HG03520 (cell line): ENCODE measurements at regions not wholly inside any gene's neighbourhood (a gene's known extent, or its start where the extent isn't known, plus 50 kb on each side); places are given as distances from the start of the nearest gene placed in this dataset.
"Not testable (repeated sequence)": the region's sequence is repeated elsewhere in the genome, so short reads cannot be mapped to it uniquely, and the experiment has no call there.

Experiments used
- ATAC-seq: cut with Tn5 transposase; IDR thresholded peaks from one replicate; pipeline ENCODE4 v1.9.1; 2021; ENCODE audit warnings: mild to moderate bottlenecking, moderate library complexity; ENCODE audit not compliant: unreplicated experiment

GRCh38 chr16:64085296-64085695, 1036.6 kb downstream of the CDH11 start:
- ATAC-seq: no peak

- ATAC-seq: no peak
Measured at GRCh38 chr16:64084706-64085105, 1037.2 kb downstream of the CDH11 start.

GRCh38 chr16:64083428-64084129, 1038.3 kb downstream of the CDH11 start:
- ATAC-seq: no peak

GRCh38 chr16:64077242-64077641, 1044.6 kb downstream of the CDH11 start:
- no peak for ATAC-seq

- no peak for ATAC-seq
Measured at GRCh38 chr16:64074706-64075105, 1047.2 kb downstream of the CDH11 start.

- not testable (repeated sequence) for ATAC-seq
Measured at GRCh38 chr16:64072131-64072730, 1049.6 kb downstream of the CDH11 start.

- no peak for ATAC-seq
Measured at GRCh38 chr16:64065523-64065922, 1056.3 kb downstream of the CDH11 start.

- no peak for ATAC-seq
Measured at GRCh38 chr16:64061621-64062020, 1060.2 kb downstream of the CDH11 start.

GRCh38 chr16:64060631-64061030, 1061.2 kb downstream of the CDH11 start:
- no peak for ATAC-seq

GRCh38 chr16:64058685-64059084, 1063.2 kb downstream of the CDH11 start:
- no peak for ATAC-seq

- ATAC-seq: no peak
Measured at GRCh38 chr16:64051824-64052223, 1070.0 kb downstream of the CDH11 start.

- ATAC-seq: no peak
Measured at GRCh38 chr16:64047878-64048277, 1074.0 kb downstream of the CDH11 start.

GRCh38 chr16:64047207-64047606, 1074.7 kb downstream of the CDH11 start:
- ATAC-seq: no peak

GRCh38 chr16:64035337-64035736, 1086.5 kb downstream of the CDH11 start:
- no peak for ATAC-seq

GRCh38 chr16:64019339-64019738, 1102.5 kb downstream of the CDH11 start:
- ATAC-seq: no peak

- ATAC-seq: no peak
Measured at GRCh38 chr16:64017796-64018195, 1104.1 kb downstream of the CDH11 start.

GRCh38 chr16:64013856-64014255, 1108.0 kb downstream of the CDH11 start:
- ATAC-seq: no peak

- ATAC-seq: no peak
Measured at GRCh38 chr16:64012166-64012565, 1109.7 kb downstream of the CDH11 start.

GRCh38 chr16:64011650-64012049, 1110.2 kb downstream of the CDH11 start:
- no peak for ATAC-seq

- no peak for ATAC-seq
Measured at GRCh38 chr16:64008131-64008530, 1113.7 kb downstream of the CDH11 start.

GRCh38 chr16:64004116-64004515, 1117.7 kb downstream of the CDH11 start:
- no peak for ATAC-seq

- ATAC-seq: no peak
Measured at GRCh38 chr16:63995025-63995424, 1126.8 kb downstream of the CDH11 start.

- no peak for ATAC-seq
Measured at GRCh38 chr16:63983401-63983800, 1138.5 kb downstream of the CDH11 start.
